ENCODE measurements at regions not wholly inside any gene's neighbourhood (a gene's known extent, or its start where the extent isn't known, plus 50 kb on each side); places are given as distances from the start of the nearest gene placed in this dataset.

- no peaks in the 10 kb centered on the region for H3K27me3 ChIP-seq (ENCODE audit: control insufficient read depth in 2 of 2, insufficient read depth in 2 of 2, low read length in 2 of 2)
- no peak overlapping the region for H3K4me3 ChIP-seq (replicated peaks in 1 of 3; ENCODE audit: low read depth in 2 of 3, low read length in 3 of 3)
- H3K36me3 Mint-ChIP-seq: no peaks in the 10 kb centered on the region
- no peaks in the 10 kb centered on the region for H3K36me3 ChIP-seq (replicated peaks in 1 of 2; ENCODE audit: control insufficient read depth in 1 of 2, insufficient read depth in 2 of 2, low read length in 2 of 2)
- peaks cover 0 to 9% (median 3%) of the 10 kb centered on the region in 7 donors for H3K9me3 Mint-ChIP-seq
- H3K27ac ChIP-seq (ENCODE audit: low read depth in 1 of 2, low read length in 2 of 2): no peak overlapping the region
- no peak overlapping the region for H2AFZ ChIP-seq (ENCODE audit: insufficient read depth, low read depth, low read length, poor library complexity, severe bottlenecking)
- peaks cover 0 to 4% of the 10 kb centered on the region in 2 donors for H3K9me3 ChIP-seq (replicated peaks in 1 of 2; ENCODE audit: control insufficient read depth in 1 of 2, insufficient read depth in 1 of 2, low read length in 2 of 2)
- H3K4me1 Mint-ChIP-seq: no peaks in the 10 kb centered on the region
- intact Hi-C loops (cut with micrococcal nuclease): no loop called here
- TF ChIP-seq CTCF (IDR thresholded peaks at IDR 0.05): no peak
- no peak overlapping the region for H3K4me2 ChIP-seq (replicated peaks; ENCODE audit: extremely low read depth, low read length, poor library complexity, severe bottlenecking)
- H3K27me3 Mint-ChIP-seq (ENCODE audit: low read depth in 3 of 3): no peaks in the 10 kb centered on the region
- no peak overlapping the region for H3K4me3 Mint-ChIP-seq
- H4K20me1 ChIP-seq (ENCODE audit: insufficient read depth, low read length): no peaks in the 10 kb centered on the region
- H3K79me2 ChIP-seq (ENCODE audit: insufficient read depth, low read length): no peaks in the 10 kb centered on the region
- H3K4me1 ChIP-seq (ENCODE audit: control insufficient read depth in 1 of 2, insufficient read depth in 2 of 2, low read length in 2 of 2): no peaks in the 10 kb centered on the region
- no peak overlapping the region for H3K9ac ChIP-seq (ENCODE audit: insufficient read depth, low read length, poor library complexity, severe bottlenecking)
- no peak for DNase-seq
- 89% methylated on average over 1 of the region's 3 CpGs for WGBS (ENCODE audit: insufficient coverage)
- no peak overlapping the region for H3K27ac Mint-ChIP-seq
These were observed 357.9 kb downstream of the KLF12 start for GRCh38 chr13:73776151-73776785.

- H2AFZ ChIP-seq (ENCODE audit: insufficient read depth, low read depth, low read length, poor library complexity, severe bottlenecking): no peak overlapping the region
- H3K36me3 ChIP-seq (replicated peaks in 1 of 2; ENCODE audit: control insufficient read depth in 1 of 2, insufficient read depth in 2 of 2, low read length in 2 of 2): no peaks in the 10 kb centered on the region
- peaks cover 0 to under 1% of the 10 kb centered on the region in 2 donors for H3K9me3 ChIP-seq (replicated peaks in 1 of 2; ENCODE audit: control insufficient read depth in 1 of 2, insufficient read depth in 1 of 2, low read length in 2 of 2)
- Mint-ChIP-seq H3K4me1 (no peaks in the 10 kb centered on the region), H3K27ac (no peak overlapping the region), H3K27me3 (ENCODE audit: low read depth in 3 of 3) (no peaks in the 10 kb centered on the region), H3K36me3 (no peaks in the 10 kb centered on the region), H3K4me3 (no peak overlapping the region), H3K9me3 (peaks cover 0 to 6% (median 2%) of the 10 kb centered on the region in 7 donors)
- no peak for DNase-seq
- H3K4me3 ChIP-seq (replicated peaks in 1 of 3; ENCODE audit: low read depth in 2 of 3, low read length in 3 of 3): no peak overlapping the region
- H3K4me2 ChIP-seq (replicated peaks; ENCODE audit: extremely low read depth, low read length, poor library complexity, severe bottlenecking): no peak overlapping the region
- no peaks in the 10 kb centered on the region for H4K20me1 ChIP-seq (ENCODE audit: insufficient read depth, low read length)
- H3K9ac ChIP-seq (ENCODE audit: insufficient read depth, low read length, poor library complexity, severe bottlenecking): no peak overlapping the region
- intact Hi-C loops (cut with micrococcal nuclease): no loop called here
- H3K27me3 ChIP-seq (ENCODE audit: control insufficient read depth in 2 of 2, insufficient read depth in 2 of 2, low read length in 2 of 2): no peaks in the 10 kb centered on the region
- no peaks in the 10 kb centered on the region for H3K4me1 ChIP-seq (ENCODE audit: control insufficient read depth in 1 of 2, insufficient read depth in 2 of 2, low read length in 2 of 2)
- TF ChIP-seq CTCF (IDR thresholded peaks at IDR 0.05): no peak
- WGBS (ENCODE audit: insufficient coverage): 100% methylated on average over 1 of the region's 3 CpGs
- H3K79me2 ChIP-seq (ENCODE audit: insufficient read depth, low read length): no peaks in the 10 kb centered on the region
- no peak overlapping the region for H3K27ac ChIP-seq (ENCODE audit: low read depth in 1 of 2, low read length in 2 of 2)
These were observed 361.0 kb downstream of the KLF12 start for GRCh38 chr13:73773168-73773549.

Data from CD14-positive monocyte (primary cell).